ENCODE measurements at regions not wholly inside any gene's neighbourhood (a gene's known extent, or its start where the extent isn't known, plus 50 kb on each side); places are given as distances from the start of the nearest gene placed in this dataset.

DNA sequence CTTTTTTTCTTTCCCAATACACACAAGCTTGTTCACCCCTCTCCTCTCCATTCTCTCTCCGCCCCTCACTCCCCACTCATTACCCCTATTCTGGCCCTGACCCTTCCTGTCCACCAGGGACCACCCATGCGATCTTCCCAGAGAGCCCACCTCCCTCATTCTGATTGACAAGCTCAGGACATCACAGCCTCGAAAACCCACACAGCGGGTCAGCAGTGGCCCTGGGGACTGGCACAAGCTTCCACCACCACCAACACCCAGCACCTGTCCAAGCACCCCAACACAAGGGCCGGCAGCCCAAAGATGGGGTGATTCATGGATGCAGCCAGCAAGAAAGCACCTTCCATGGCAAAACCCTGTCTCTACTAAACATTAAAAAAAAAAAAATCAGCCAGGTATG, 50.0 kb upstream of the USP6NL start:
- no peak overlapping the region for H3K4me3 ChIP-seq (ENCODE audit: low read depth, low read length)

More for the DNA sequence above, 50.0 kb upstream of the USP6NL start:
- TF ChIP-seq, protein P1, sequence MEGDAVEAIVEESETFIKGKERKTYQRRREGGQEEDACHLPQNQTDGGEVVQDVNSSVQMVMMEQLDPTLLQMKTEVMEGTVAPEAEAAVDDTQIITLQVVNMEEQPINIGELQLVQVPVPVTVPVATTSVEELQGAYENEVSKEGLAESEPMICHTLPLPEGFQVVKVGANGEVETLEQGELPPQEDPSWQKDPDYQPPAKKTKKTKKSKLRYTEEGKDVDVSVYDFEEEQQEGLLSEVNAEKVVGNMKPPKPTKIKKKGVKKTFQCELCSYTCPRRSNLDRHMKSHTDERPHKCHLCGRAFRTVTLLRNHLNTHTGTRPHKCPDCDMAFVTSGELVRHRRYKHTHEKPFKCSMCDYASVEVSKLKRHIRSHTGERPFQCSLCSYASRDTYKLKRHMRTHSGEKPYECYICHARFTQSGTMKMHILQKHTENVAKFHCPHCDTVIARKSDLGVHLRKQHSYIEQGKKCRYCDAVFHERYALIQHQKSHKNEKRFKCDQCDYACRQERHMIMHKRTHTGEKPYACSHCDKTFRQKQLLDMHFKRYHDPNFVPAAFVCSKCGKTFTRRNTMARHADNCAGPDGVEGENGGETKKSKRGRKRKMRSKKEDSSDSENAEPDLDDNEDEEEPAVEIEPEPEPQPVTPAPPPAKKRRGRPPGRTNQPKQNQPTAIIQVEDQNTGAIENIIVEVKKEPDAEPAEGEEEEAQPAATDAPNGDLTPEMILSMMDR (IDR thresholded peaks at IDR 0.05; ENCODE audit: low read depth, low read length), result no peak
